ENCODE measurements at regions not wholly inside any gene's neighbourhood (a gene's known extent, or its start where the extent isn't known, plus 50 kb on each side); places are given as distances from the start of the nearest gene placed in this dataset.

DNA sequence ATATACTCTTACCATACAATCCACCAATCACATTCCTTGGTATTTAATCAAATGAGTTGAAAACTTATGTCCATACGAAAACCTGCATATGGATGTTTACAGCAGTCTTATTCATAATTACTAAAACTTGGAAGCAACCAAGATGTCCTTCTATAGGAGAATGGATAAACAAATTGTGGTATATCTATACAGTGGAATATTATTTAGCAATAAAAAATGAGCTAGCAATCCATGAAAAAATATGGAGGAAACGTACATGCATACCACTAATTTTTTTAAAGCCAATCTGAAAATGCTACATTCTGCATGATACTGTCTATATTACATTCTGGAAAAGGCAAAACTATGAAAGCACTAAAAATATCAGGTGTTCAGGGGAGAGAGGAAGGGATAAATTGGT lies 73.9 kb upstream of the LPP start:
- Histone ChIP-seq H3K9ac (ENCODE audit: low read depth in 2 of 2, low read length in 2 of 2) (no peak overlapping the region), H3K36me3 (no peaks in the 10 kb centered on the region), H3K4me1 (no peaks in the 10 kb centered on the region), H3K27me3 (no peaks in the 10 kb centered on the region), H3K27ac (no peak overlapping the region), H3K9me3 (no peaks in the 10 kb centered on the region), H3K4me3 (no peak overlapping the region)
- no peak for DNase-seq
- intact Hi-C loops (cut with DNase I), result no loop called here
- TF ChIP-seq, protein P1, sequence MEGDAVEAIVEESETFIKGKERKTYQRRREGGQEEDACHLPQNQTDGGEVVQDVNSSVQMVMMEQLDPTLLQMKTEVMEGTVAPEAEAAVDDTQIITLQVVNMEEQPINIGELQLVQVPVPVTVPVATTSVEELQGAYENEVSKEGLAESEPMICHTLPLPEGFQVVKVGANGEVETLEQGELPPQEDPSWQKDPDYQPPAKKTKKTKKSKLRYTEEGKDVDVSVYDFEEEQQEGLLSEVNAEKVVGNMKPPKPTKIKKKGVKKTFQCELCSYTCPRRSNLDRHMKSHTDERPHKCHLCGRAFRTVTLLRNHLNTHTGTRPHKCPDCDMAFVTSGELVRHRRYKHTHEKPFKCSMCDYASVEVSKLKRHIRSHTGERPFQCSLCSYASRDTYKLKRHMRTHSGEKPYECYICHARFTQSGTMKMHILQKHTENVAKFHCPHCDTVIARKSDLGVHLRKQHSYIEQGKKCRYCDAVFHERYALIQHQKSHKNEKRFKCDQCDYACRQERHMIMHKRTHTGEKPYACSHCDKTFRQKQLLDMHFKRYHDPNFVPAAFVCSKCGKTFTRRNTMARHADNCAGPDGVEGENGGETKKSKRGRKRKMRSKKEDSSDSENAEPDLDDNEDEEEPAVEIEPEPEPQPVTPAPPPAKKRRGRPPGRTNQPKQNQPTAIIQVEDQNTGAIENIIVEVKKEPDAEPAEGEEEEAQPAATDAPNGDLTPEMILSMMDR (IDR thresholded peaks at IDR 0.05), result no peak

DNA sequence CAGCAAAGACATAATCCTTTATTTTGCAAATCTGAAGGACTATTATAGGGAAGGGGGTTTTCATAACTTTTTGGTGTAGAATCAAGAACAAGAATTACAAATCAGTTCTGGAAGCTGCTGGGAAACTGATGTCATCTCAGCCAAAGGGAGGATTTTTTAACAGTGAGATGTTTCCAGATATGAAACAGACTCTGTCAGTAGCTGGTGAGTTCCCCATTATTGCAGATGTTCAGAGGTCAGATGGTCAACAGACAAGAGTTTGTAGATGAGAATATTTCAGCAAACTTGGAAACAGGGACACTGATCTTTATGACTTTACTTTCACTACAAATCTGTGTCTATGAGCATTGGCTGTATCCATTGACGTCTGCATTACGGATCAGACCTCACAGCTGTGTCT lies 71.9 kb upstream of the LPP start:
- TF ChIP-seq, protein P1 (IDR thresholded peaks at IDR 0.05), result no peak
- no peak overlapping the region for H3K27ac ChIP-seq

DNA sequence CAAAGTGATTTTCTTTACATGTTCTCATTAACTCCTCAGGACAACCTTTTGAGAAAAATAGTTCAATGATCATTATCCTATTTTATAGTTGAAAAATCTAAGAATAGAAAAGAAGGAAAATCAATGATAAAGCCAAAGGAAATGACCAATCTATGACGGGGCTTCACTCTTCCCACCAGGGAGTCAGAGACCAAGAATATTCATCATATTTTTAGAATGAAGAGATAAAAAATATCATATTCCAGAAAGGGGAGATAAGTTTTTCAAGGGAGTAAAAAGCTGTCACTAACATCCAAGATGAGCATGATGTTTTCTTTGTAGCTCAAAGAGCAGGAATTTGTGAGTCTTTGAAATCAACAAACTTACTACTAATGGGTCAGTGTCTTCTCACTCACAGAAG lies 71.5 kb upstream of the LPP start:
- no peak overlapping the region for H3K27ac ChIP-seq
- H3K9ac ChIP-seq (ENCODE audit: low read depth in 2 of 2, low read length in 2 of 2), result no peak overlapping the region
- H3K4me3 ChIP-seq, result no peak overlapping the region
- intact Hi-C loops (cut with DNase I), result no loop called here
- H3K36me3 ChIP-seq, result no peaks in the 10 kb centered on the region
- TF ChIP-seq, protein P1 (IDR thresholded peaks at IDR 0.05), result no peak
- no peak for DNase-seq
- no peaks in the 10 kb centered on the region for H3K4me1 ChIP-seq
- H3K27me3 ChIP-seq, result no peaks in the 10 kb centered on the region
- H3K9me3 ChIP-seq, result no peaks in the 10 kb centered on the region

More for the DNA sequence above, 71.9 kb upstream of the LPP start:
- Histone ChIP-seq H3K9me3 (no peaks in the 10 kb centered on the region), H3K36me3 (no peaks in the 10 kb centered on the region), H3K4me1 (no peaks in the 10 kb centered on the region), H3K9ac (ENCODE audit: low read depth in 2 of 2, low read length in 2 of 2) (no peak overlapping the region), H3K27me3 (no peaks in the 10 kb centered on the region), H3K4me3 (no peak overlapping the region)
- intact Hi-C loops (cut with DNase I), result no loop called here
- DNase-seq, result no peak

DNA sequence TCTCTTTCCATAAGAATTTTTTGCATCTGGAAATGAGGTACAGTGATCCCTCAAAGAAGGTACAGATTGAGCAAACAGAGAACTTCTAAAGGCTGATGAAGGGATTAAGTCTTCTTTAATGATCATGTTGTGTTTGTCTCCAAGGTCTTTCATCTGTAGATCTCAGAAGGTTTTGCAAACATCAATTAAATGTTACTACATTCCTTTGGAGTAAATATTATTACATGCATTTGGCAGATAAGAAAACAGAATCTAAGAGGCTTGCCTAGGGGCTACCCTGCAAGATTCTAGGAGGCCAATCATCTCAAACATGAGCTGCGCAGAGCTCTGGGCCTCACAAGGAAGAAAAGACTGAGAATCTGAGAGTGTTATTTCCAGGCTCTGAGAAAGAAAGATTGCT lies 70.9 kb upstream of the LPP start:
- Histone ChIP-seq H3K27ac (no peak overlapping the region), H3K9ac (ENCODE audit: low read depth in 2 of 2, low read length in 2 of 2) (no peak overlapping the region), H3K36me3 (no peaks in the 10 kb centered on the region), H3K27me3 (no peaks in the 10 kb centered on the region), H3K9me3 (no peaks in the 10 kb centered on the region), H3K4me3 (no peak overlapping the region), H3K4me1 (no peaks in the 10 kb centered on the region)
- intact Hi-C loops (cut with DNase I), result no loop called here
- DNase-seq, result no peak
- TF ChIP-seq, protein P1 (IDR thresholded peaks at IDR 0.05), result no peak

DNA sequence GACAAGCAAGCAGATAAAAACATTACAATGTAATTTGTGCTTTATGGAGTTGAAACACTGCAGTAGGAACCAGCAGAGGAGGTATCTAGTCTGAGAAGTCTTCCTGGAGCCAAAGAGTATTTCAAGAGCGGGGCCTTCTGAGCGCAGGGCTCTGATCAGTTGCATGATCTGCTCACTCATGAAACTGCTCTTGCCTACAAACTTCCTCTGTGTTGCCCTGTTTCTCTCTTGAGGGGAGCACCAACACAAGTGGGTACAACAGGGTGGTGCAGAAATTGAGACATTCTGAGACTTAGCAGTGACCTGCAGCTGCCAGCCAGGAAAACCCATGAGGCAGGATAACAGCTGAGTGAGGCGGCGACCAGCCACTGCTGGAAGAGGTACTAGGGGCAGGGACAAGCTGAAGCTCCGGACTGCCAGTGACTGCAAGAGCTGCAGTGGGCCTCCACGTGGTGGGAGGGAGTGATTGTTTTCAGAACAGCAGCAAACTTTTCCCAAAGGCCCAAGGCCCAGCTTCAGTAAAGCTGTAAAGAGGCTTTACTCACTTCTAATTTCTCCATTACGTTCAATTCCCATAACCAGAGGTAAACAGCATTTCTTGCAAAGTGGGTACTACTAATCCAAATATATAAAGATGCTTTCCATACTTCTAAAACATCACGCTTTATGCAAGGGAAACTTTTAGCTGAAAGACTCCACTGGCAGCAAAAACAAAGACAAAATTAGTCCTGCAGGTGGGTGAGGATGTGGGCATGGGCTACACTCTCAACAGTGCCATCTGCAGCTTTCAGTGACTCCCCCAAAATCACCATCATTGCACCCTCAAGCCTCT lies 69.0 kb upstream of the LPP start:
- Histone ChIP-seq H3K27ac (no peak overlapping the region), H3K9ac (ENCODE audit: low read depth in 2 of 2, low read length in 2 of 2) (no peak overlapping the region), H3K4me1 (no peaks in the 10 kb centered on the region), H3K4me3 (no peak overlapping the region), H3K9me3 (no peaks in the 10 kb centered on the region), H3K36me3 (no peaks in the 10 kb centered on the region), H3K27me3 (no peaks in the 10 kb centered on the region)
- intact Hi-C loops (cut with DNase I), result no loop called here
- DNase-seq, result no peak
- TF ChIP-seq, protein P1 (IDR thresholded peaks at IDR 0.05), result no peak

All from colonic mucosa (tissue), 4 donors.